Keratinocyte (primary cell): ENCODE measurements at regions not wholly inside any gene's neighbourhood (a gene's known extent, or its start where the extent isn't known, plus 50 kb on each side); places are given as distances from the start of the nearest gene placed in this dataset.

ENCODE experiments used
- DNase-seq: peaks from one replicate; pipeline ENCODE4 v3.0.0-alpha.2; 2011; ENCODE audit warnings: low read depth, missing footprints, low spot score
- FAIRE-seq: peaks from 2 replicates; lab custom pipeline; 2011; peaks lifted over from hg19 to GRCh38; lab: Jason Lieb, UNC
- H2AFZ ChIP-seq: 2 replicates; pipeline ENCODE4 v1.6.0; 2012; ENCODE audit warnings: low read length, control low read depth, inconsistent platforms; ENCODE audit not compliant: control insufficient read depth
- H3K27ac ChIP-seq: 2 replicates; pipeline ENCODE4 v1.5.1; 2011; ENCODE audit warnings: low read length; ENCODE audit not compliant: control insufficient read depth, insufficient read depth
- H3K27me3 ChIP-seq: 3 replicates; pipeline ENCODE4 v1.6.0; 2011; ENCODE audit warnings: low read length; ENCODE audit not compliant: control insufficient read depth, insufficient read depth; ENCODE audit errors: extremely low read depth
- H3K36me3 ChIP-seq, 2 experiments: 2 replicates in 1 of 2; 3 replicates in 1 of 2; pipeline ENCODE4 v1.5.1; 2011; ENCODE audit warnings: low read length in 2 of 2, mild to moderate bottlenecking in 1 of 2; ENCODE audit not compliant: control insufficient read depth in 2 of 2, insufficient read depth in 2 of 2; ENCODE audit errors: extremely low read depth in 1 of 2
- H3K4me1 ChIP-seq: 3 replicates; pipeline ENCODE4 v1.5.1; 2011; ENCODE audit warnings: low read length; ENCODE audit not compliant: control insufficient read depth, insufficient read depth; ENCODE audit errors: extremely low read depth
- H3K4me2 ChIP-seq: 3 replicates; pipeline ENCODE4 v1.6.0; 2011; ENCODE audit warnings: low read depth, low read length; ENCODE audit not compliant: control insufficient read depth, insufficient read depth; ENCODE audit errors: extremely low read depth
- H3K4me3 ChIP-seq, 3 experiments: fragments of 200-600 bp in 1 of 3; sonication (generic) in 1 of 3; 2 replicates in 2 of 3; 3 replicates in 1 of 3; pipeline ENCODE4 v1.5.1; 2011 to 2016; ENCODE audit warnings: low read length in 3 of 3, mild to moderate bottlenecking in 3 of 3, control low read depth in 2 of 3, inconsistent platforms in 1 of 3, low read depth in 1 of 3, mixed read lengths in 1 of 3, mixed run types in 1 of 3, moderate library complexity in 1 of 3; ENCODE audit not compliant: control insufficient read depth in 2 of 3, insufficient read depth in 2 of 3; ENCODE audit errors: extremely low read depth in 1 of 3
- H3K79me2 ChIP-seq: 2 replicates; pipeline ENCODE4 v1.6.0; 2012; ENCODE audit warnings: low read length; ENCODE audit not compliant: control insufficient read depth, insufficient read depth
- H3K9ac ChIP-seq: 3 replicates; pipeline ENCODE4 v1.6.0; 2011; ENCODE audit warnings: low read length; ENCODE audit not compliant: control insufficient read depth, insufficient read depth; ENCODE audit errors: extremely low read depth
- H3K9me1 ChIP-seq: 3 replicates; pipeline ENCODE4 v1.6.0; 2011; ENCODE audit warnings: low read length; ENCODE audit not compliant: control insufficient read depth, insufficient read depth; ENCODE audit errors: extremely low read depth
- H3K9me3 ChIP-seq: 2 replicates; pipeline ENCODE4 v1.5.1; 2012; ENCODE audit warnings: low read depth, low read length; ENCODE audit not compliant: control insufficient read depth
- H4K20me1 ChIP-seq: 3 replicates; pipeline ENCODE4 v1.6.0; 2011; ENCODE audit warnings: low read length; ENCODE audit not compliant: control insufficient read depth, insufficient read depth; ENCODE audit errors: extremely low read depth
- EZH2 ChIP-seq: IDR thresholded peaks from one replicate; pipeline ENCODE4 v1.6.1; 2012; ENCODE audit warnings: inconsistent platforms, mild to moderate bottlenecking, low read length, moderate library complexity
- dilution Hi-C: fragments of 300-500 bp; cut with MboI; formaldehyde crosslinking; loops from one replicate; pipeline ENCODE4 v1.7.0; 2020; ENCODE audit warnings: low sequenced_read_pairs; ENCODE audit not compliant: extremely low pct_ligation_motif_present
- TF ChIP-seq, protein P1 (sequence below), 3 experiments: IDR thresholded peaks in 1 of 3; conservative IDR thresholded peaks in 1 of 3; optimal IDR thresholded peaks in 1 of 3; 2 replicates in 2 of 3; 3 replicates in 1 of 3; pipeline versions ENCODE3 to v1.5.1; 2011; ENCODE audit warnings: low read length in 3 of 3, mild to moderate bottlenecking in 3 of 3, moderate library complexity in 2 of 3, control low read depth in 1 of 3, inconsistent platforms in 1 of 3; ENCODE audit not compliant: insufficient read depth in 2 of 3; ENCODE audit errors: extremely low read depth in 1 of 3

DNA sequence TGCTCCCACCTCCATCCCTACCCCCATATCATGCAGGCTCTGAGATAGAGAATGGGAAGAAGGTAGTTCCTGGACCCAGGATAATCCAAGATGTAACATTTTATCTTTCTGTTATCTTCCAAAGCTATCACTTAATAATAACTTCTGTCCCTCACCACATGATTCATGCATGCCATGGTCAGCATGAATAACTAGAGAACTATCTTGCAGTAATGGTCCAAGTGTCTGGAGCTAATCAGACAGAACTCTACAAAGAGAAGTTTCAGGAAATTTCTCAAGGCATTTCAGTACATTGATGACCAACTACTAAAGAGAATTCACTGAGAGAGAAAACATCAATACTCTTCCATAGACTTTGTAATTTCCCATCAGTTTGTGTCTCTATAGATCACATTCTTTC is 1469.7 kb upstream of the PIK3C3 start:
- H3K4me3 ChIP-seq: no peak overlapping the region
- TF ChIP-seq, protein P1, sequence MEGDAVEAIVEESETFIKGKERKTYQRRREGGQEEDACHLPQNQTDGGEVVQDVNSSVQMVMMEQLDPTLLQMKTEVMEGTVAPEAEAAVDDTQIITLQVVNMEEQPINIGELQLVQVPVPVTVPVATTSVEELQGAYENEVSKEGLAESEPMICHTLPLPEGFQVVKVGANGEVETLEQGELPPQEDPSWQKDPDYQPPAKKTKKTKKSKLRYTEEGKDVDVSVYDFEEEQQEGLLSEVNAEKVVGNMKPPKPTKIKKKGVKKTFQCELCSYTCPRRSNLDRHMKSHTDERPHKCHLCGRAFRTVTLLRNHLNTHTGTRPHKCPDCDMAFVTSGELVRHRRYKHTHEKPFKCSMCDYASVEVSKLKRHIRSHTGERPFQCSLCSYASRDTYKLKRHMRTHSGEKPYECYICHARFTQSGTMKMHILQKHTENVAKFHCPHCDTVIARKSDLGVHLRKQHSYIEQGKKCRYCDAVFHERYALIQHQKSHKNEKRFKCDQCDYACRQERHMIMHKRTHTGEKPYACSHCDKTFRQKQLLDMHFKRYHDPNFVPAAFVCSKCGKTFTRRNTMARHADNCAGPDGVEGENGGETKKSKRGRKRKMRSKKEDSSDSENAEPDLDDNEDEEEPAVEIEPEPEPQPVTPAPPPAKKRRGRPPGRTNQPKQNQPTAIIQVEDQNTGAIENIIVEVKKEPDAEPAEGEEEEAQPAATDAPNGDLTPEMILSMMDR (optimal IDR thresholded peaks at IDR 0.05 in 1 of 3, IDR thresholded peaks at IDR 0.05 in 1 of 3, conservative IDR thresholded peaks at IDR 0.05 in 1 of 3; ENCODE audit: extremely low read depth in 1 of 3, insufficient read depth in 2 of 3, low read length in 3 of 3): no peak
- TF ChIP-seq EZH2: no peak
- no peak overlapping the region for H2AFZ ChIP-seq
- no peaks in the 10 kb centered on the region for H3K4me1 ChIP-seq
- no peaks in the 10 kb centered on the region for H3K9me1 ChIP-seq
- H3K9ac ChIP-seq: no peak overlapping the region
- no peaks in the 10 kb centered on the region for H3K27me3 ChIP-seq
- no peak for DNase-seq
- H3K36me3 ChIP-seq: no peaks in the 10 kb centered on the region
- H3K79me2 ChIP-seq: no peaks in the 10 kb centered on the region
- dilution Hi-C loops: no loop called here
- no peak overlapping the region for H3K27ac ChIP-seq
- H3K9me3 ChIP-seq: no peaks in the 10 kb centered on the region
- peak; percentile 23 for FAIRE-seq
- H3K4me2 ChIP-seq: no peak overlapping the region
- no peaks in the 10 kb centered on the region for H4K20me1 ChIP-seq

DNA sequence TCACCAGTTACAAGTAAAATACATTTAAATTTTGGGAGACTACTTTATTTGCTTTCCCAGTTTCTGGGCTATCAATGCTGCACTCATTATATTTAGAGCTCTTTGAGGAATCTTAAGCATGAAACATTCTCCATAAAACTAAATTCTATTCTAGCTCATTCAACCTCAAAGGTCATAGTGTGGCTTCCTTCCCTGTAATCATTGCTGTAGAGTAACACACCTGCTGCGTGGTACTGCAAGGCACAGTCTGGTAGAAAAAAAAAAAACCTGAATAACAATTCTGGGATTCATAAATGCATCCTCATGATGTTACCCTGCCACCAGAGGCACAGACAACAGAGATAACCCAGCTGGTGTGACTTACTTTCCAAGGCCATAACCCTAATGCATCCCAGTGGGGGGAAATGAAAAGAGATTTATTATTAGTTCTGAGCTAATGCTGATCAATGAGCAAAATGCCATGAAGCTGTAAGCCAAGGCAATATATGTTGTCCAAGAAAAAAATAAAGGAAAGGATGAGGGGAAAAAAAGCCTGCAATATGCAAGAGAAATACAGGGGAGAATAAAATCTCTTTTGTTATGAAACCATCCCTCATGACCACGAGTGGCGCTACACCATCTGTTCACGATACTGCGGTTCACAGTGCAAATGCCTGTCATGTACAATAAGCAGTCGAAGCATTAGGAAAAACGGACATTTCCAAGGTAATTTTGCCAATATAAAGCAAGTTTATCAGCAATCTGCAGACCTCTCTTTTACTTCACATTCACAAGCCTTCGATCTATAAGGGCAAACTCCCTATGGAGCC is 1481.6 kb upstream of the PIK3C3 start:
- Histone ChIP-seq H3K4me2 (no peak overlapping the region), H3K27ac (no peak overlapping the region), H3K4me1 (no peaks in the 10 kb centered on the region), H3K27me3 (no peaks in the 10 kb centered on the region), H3K36me3 (no peaks in the 10 kb centered on the region), H3K9ac (no peak overlapping the region), H3K9me1 (no peaks in the 10 kb centered on the region), H3K79me2 (no peaks in the 10 kb centered on the region), H2AFZ (no peak overlapping the region), H4K20me1 (no peaks in the 10 kb centered on the region), H3K9me3 (no peaks in the 10 kb centered on the region), H3K4me3 (no peak overlapping the region)
- dilution Hi-C loops: no loop called here
- DNase-seq (no peak), FAIRE-seq (no peak)
- TF ChIP-seq, protein P1 (optimal IDR thresholded peaks at IDR 0.05 in 1 of 3, IDR thresholded peaks at IDR 0.05 in 1 of 3, conservative IDR thresholded peaks at IDR 0.05 in 1 of 3; ENCODE audit: extremely low read depth in 1 of 3, insufficient read depth in 2 of 3, low read length in 3 of 3): no peak
- TF ChIP-seq EZH2: no peak
